ENCODE measurements at regions not wholly inside any gene's neighbourhood (a gene's known extent, or its start where the extent isn't known, plus 50 kb on each side); places are given as distances from the start of the nearest gene placed in this dataset.

DNA sequence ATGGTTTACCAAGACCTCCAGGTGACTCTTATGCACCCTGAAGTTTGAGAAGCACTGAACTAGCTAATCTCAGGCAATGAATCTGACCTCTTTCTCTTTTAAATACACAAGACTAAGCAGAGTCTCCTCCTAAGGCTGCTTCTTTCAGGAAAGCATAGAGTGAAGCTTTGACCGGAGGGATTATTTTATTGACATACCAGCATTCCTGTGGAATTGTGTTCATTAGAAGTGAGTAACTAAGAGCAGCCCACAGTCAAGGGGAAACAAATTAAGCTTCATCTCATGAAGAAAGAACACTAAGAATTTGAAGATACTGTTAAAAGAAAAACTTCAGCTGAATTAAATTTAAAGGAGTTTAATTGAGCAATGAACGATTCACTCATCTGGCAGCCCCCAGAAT is 963.5 kb downstream of the NTRK3 start:
- DNase-seq (ENCODE audit: low spot score): no peak
- TF ChIP-seq, protein P1, sequence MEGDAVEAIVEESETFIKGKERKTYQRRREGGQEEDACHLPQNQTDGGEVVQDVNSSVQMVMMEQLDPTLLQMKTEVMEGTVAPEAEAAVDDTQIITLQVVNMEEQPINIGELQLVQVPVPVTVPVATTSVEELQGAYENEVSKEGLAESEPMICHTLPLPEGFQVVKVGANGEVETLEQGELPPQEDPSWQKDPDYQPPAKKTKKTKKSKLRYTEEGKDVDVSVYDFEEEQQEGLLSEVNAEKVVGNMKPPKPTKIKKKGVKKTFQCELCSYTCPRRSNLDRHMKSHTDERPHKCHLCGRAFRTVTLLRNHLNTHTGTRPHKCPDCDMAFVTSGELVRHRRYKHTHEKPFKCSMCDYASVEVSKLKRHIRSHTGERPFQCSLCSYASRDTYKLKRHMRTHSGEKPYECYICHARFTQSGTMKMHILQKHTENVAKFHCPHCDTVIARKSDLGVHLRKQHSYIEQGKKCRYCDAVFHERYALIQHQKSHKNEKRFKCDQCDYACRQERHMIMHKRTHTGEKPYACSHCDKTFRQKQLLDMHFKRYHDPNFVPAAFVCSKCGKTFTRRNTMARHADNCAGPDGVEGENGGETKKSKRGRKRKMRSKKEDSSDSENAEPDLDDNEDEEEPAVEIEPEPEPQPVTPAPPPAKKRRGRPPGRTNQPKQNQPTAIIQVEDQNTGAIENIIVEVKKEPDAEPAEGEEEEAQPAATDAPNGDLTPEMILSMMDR (IDR thresholded peaks at IDR 0.05): no peak
- no peak for ATAC-seq (ENCODE audit: low FRiP score)

DNA sequence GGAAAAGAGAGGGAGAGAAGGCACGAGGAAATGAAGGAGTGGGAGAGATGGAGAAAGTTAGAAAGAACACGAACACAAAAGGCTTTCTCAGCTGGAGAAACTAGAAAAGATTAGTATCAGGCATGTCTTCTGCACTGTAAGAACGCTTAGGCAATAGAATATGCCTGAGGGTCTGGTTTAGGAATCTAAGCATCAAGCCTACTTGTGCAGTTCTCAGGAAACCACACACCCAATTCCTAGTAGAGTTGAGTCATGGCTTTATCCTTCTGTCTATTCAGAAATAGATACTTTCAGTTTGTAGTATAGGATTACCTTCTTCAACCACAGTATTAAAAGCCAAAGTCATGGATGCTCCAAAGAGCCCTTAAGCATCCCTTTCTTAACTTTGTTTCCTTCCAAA is 969.4 kb downstream of the NTRK3 start:
- ATAC-seq (ENCODE audit: low FRiP score) (no peak), DNase-seq (ENCODE audit: low spot score) (no peak)
- TF ChIP-seq, protein P1 (IDR thresholded peaks at IDR 0.05): no peak

DNA sequence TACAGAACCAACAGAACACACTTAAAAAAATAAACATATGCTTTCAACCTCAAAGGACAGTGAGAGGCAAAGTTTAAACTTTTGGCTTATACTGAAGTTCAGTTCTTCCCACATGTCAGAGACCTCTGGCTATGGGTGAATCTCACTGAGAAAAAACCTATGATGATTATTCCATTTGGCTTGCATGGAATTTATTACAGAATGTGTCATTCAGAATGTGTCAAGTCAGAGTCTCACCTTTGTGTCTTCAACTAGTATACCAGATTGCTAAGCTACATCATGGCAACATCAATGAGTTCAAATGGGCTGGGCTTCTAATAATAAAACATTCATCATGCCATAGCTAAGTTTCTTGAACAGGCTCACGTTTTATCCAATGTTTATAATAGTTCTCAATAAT is 987.0 kb downstream of the NTRK3 start:
- TF ChIP-seq, protein P1 (IDR thresholded peaks at IDR 0.05): no peak
- ATAC-seq (ENCODE audit: low FRiP score): no peak
- no peak for DNase-seq (ENCODE audit: low spot score)

DNA sequence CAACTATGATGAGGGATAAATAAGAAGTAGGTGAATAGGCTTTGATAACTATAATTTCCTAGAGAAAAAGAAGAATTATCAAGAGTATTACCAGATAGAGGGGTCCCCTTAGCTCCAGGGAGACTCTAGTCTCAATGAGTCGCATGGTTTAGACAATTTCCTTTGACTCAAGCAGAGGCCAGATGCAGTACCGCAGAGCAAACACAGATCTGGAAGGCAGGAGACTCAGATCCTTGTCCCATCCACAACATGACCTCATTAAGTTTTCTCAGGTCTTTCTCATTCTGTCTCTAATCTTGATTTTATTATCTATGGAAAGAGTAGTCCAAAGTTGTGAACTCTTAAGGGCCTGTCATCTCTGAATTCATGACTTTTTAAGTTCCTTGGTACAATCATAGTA is 987.9 kb downstream of the NTRK3 start:
- no peak for ATAC-seq (ENCODE audit: low FRiP score)
- no peak for DNase-seq (ENCODE audit: low spot score)
- TF ChIP-seq, protein P1 (IDR thresholded peaks at IDR 0.05): no peak

DNA sequence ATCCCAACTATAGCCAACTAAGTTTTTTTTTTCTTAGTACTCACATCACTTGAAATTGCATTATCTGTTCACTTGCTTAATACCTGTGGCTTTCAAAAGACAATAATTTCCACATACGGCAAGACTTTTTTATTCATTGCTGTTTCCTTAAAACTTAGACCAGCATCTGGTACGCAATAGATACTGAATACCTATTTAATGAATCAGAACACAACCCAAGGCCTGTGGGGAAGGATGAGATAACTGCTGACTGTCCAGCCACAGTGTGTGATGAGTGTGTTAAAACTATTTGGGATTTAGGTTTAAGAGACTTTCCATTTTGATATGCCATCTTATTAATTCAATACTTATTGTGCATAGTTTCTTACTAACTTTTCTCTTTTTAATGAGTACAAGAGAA is 988.7 kb downstream of the NTRK3 start:
- ATAC-seq (ENCODE audit: low FRiP score) (no peak), DNase-seq (ENCODE audit: low spot score) (no peak)
- TF ChIP-seq, protein P1 (IDR thresholded peaks at IDR 0.05): no peak

DNA sequence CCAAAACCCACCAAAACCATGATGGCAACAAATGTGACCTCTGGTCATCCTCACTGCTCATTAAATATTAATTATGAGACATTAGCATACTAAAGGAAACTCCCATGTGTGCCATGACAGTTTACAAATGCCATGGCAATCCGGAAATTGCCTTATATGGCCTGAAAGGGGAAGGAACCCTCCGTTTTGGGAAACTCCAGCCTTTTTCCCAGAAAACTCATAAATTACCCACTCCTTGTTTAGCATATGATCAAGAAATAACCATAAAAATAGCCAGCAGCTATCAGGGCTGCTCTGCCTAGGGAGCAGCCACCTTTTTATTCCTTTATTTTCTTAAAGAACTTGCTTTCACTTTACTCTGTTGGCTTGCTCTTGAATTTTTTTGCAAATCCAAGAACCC is 992.7 kb downstream of the NTRK3 start:
- no peak for ATAC-seq (ENCODE audit: low FRiP score)
- no peak for DNase-seq (ENCODE audit: low spot score)
- TF ChIP-seq, protein P1 (IDR thresholded peaks at IDR 0.05): no peak

DNA sequence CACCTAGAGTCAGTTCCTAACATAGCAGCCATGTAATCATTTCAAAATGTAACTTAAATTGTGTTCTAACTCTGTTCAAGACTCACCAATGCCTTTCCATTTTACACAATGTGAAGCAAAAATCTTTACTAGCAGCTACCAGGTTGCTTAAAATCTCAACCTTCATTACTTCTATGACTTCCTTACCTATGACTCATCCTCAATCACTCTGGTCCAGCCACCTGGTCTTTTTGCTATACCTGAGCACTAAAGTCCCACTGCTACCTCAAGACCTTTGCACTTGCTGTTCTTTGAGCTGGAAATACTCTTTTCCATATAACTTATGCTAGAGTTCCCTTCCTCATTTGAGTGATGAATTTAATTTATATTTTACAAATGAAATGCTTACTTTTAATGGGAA is 993.2 kb downstream of the NTRK3 start:
- TF ChIP-seq, protein P1 (IDR thresholded peaks at IDR 0.05): no peak
- no peak for DNase-seq (ENCODE audit: low spot score)
- ATAC-seq (ENCODE audit: low FRiP score): no peak

Measured in omental fat pad (tissue), 3 donors.